Ishikawa (cell line): ENCODE measurements at regions not wholly inside any gene's neighbourhood (a gene's known extent, or its start where the extent isn't known, plus 50 kb on each side); places are given as distances from the start of the nearest gene placed in this dataset.

Source experiments
- CREB1 ChIP-seq: IDR thresholded peaks from 2 replicates; pipeline ENCODE4 v1.6.1; 2012; ENCODE audit warnings: low read depth
- FOXM1 ChIP-seq: IDR thresholded peaks from 2 replicates; pipeline ENCODE4 v1.6.1; 2012; ENCODE audit warnings: low read depth, borderline replicate concordance
- MAX ChIP-seq: IDR thresholded peaks from 2 replicates; pipeline ENCODE4 v1.6.1; 2012
- RAD21 ChIP-seq: IDR thresholded peaks from 2 replicates; pipeline ENCODE4 v1.6.1; 2012; ENCODE audit warnings: low read depth
- TAF1 ChIP-seq: IDR thresholded peaks from 2 replicates; pipeline ENCODE4 v1.6.1; 2012; ENCODE audit warnings: low read depth, mild to moderate bottlenecking

GRCh38 chrX:93404121-93404520, 269.3 kb downstream of the NAP1L3 start:
- TF ChIP-seq RAD21, result no peak
- no peak for TF ChIP-seq TAF1
- no peak for TF ChIP-seq CREB1
- TF ChIP-seq FOXM1, result no peak
- TF ChIP-seq MAX, result no peak
